Endodermal cell (in vitro differentiated cells): ENCODE measurements at regions not wholly inside any gene's neighbourhood (a gene's known extent, or its start where the extent isn't known, plus 50 kb on each side); places are given as distances from the start of the nearest gene placed in this dataset.
"Not testable (repeated sequence)": the region's sequence is repeated elsewhere in the genome, so short reads cannot be mapped to it uniquely, and the experiment has no call there.

Experiments used
- DNase-seq: peaks from one replicate; pipeline ENCODE4 v3.0.0-alpha.2; 2017
- H3K27ac ChIP-seq: 2 replicates; pipeline ENCODE4 v1.5.1; 2013; ENCODE audit warnings: mild to moderate bottlenecking, low read depth, low read length, moderate library complexity
- H3K27me3 ChIP-seq: 2 replicates; pipeline ENCODE4 v1.6.1; 2013; ENCODE audit warnings: mild to moderate bottlenecking, low read length, moderate library complexity; ENCODE audit not compliant: insufficient read depth, control insufficient read depth, poor library complexity, severe bottlenecking
- H3K36me3 ChIP-seq: 2 replicates; pipeline ENCODE4 v1.7.0; 2013; ENCODE audit warnings: mild to moderate bottlenecking, low read length, moderate library complexity; ENCODE audit not compliant: control insufficient read depth, insufficient read depth
- H3K4me1 ChIP-seq: one replicate; pipeline ENCODE4 v1.7.0; 2013; ENCODE audit warnings: low read length; ENCODE audit not compliant: control insufficient read depth, insufficient read depth
- H3K4me3 ChIP-seq: 2 replicates; pipeline ENCODE4 v1.5.1; 2013; ENCODE audit warnings: mild to moderate bottlenecking, low read length, moderate library complexity
- H3K9ac ChIP-seq: 2 replicates; pipeline ENCODE4 v1.6.1; 2013; ENCODE audit warnings: mild to moderate bottlenecking, low read length, moderate library complexity; ENCODE audit not compliant: poor library complexity, severe bottlenecking; ENCODE audit errors: extremely low read depth
- H3K9me3 ChIP-seq: 2 replicates; pipeline ENCODE4 v1.6.1; 2013; ENCODE audit warnings: mild to moderate bottlenecking, low read length, moderate library complexity; ENCODE audit not compliant: control insufficient read depth
- H3K27ac Mint-ChIP-seq: 2 replicates; pipeline ENCODE4 v1.8.0; 2020; ENCODE audit warnings: mixed read lengths
- H3K27me3 Mint-ChIP-seq: 2 replicates; pipeline ENCODE4 v1.8.0; 2021; ENCODE audit warnings: mild to moderate bottlenecking, mixed read lengths; ENCODE audit not compliant: insufficient read depth
- H3K36me3 Mint-ChIP-seq: 2 replicates; pipeline ENCODE4 v1.8.0; 2020; ENCODE audit warnings: low read depth, mixed read lengths
- H3K4me1 Mint-ChIP-seq: 2 replicates; pipeline ENCODE4 v1.8.0; 2020; ENCODE audit warnings: mixed read lengths
- H3K4me3 Mint-ChIP-seq: 2 replicates; pipeline ENCODE4 v1.8.0; 2020; ENCODE audit warnings: mild to moderate bottlenecking, moderate library complexity, mixed read lengths
- H3K9me3 Mint-ChIP-seq: 2 replicates; pipeline ENCODE4 v1.8.0; 2020; ENCODE audit warnings: mild to moderate bottlenecking, mixed read lengths
- WGBS, 2 experiments: methylation state at CpG; one replicate each; pipeline versions ENCODE4 v1.1.5 to v1.1.7; 2013; ENCODE audit warnings: missing lambda C conversion rate in 2 of 2, mixed read lengths in 1 of 2; ENCODE audit not compliant: insufficient coverage in 1 of 2, insufficient read length in 1 of 2; 5-methylcytosine and 5-hydroxymethylcytosine counted together
- TF ChIP-seq, protein P1 (sequence below): fragments of 200-600 bp; sonication (generic); conservative IDR thresholded peaks from 2 replicates; pipeline ENCODE4 v1.5.0; 2021; ENCODE audit warnings: antibody characterized with exemption, mild to moderate bottlenecking

DNA sequence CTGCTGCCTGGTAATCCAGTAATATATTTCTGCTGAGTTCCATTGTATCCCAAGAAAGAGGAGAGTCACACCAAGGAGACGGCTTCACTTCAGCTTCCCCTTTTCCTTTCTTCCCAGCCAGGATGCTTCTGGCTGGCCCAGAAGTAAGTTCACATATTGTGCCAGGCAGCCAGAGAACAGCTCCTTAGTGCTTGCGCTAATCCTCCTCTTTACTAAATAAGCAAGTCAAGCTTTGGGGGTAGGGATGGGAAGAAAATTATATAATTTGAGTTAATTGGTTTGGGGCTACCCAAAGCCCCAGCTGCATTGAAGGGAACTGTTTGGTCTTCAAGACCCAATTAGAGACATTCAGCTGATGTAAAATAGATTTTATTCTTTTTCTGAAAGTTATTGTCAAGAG is 218.8 kb upstream of the HES1 start:
- Histone ChIP-seq H3K36me3 (no peaks in the 10 kb centered on the region), H3K27me3 (no peaks in the 10 kb centered on the region), H3K9me3 (no peaks in the 10 kb centered on the region), H3K27ac (no peak overlapping the region), H3K4me1 (no peaks in the 10 kb centered on the region), H3K9ac (no peak overlapping the region), H3K4me3 (no peak overlapping the region)
- Mint-ChIP-seq H3K27me3 (peaks cover 5% of the 10 kb centered on the region), H3K9me3 (no peaks in the 10 kb centered on the region), H3K27ac (no peak overlapping the region), H3K4me3 (no peak overlapping the region), H3K4me1 (no peaks in the 10 kb centered on the region), H3K36me3 (no peaks in the 10 kb centered on the region)
- WGBS, 2 experiments, result 96 to 100% methylated on average over 1 to 2 of the region's 2 CpGs
- TF ChIP-seq, protein P1, sequence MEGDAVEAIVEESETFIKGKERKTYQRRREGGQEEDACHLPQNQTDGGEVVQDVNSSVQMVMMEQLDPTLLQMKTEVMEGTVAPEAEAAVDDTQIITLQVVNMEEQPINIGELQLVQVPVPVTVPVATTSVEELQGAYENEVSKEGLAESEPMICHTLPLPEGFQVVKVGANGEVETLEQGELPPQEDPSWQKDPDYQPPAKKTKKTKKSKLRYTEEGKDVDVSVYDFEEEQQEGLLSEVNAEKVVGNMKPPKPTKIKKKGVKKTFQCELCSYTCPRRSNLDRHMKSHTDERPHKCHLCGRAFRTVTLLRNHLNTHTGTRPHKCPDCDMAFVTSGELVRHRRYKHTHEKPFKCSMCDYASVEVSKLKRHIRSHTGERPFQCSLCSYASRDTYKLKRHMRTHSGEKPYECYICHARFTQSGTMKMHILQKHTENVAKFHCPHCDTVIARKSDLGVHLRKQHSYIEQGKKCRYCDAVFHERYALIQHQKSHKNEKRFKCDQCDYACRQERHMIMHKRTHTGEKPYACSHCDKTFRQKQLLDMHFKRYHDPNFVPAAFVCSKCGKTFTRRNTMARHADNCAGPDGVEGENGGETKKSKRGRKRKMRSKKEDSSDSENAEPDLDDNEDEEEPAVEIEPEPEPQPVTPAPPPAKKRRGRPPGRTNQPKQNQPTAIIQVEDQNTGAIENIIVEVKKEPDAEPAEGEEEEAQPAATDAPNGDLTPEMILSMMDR, result no peak
- DNase-seq, result no peak

DNA sequence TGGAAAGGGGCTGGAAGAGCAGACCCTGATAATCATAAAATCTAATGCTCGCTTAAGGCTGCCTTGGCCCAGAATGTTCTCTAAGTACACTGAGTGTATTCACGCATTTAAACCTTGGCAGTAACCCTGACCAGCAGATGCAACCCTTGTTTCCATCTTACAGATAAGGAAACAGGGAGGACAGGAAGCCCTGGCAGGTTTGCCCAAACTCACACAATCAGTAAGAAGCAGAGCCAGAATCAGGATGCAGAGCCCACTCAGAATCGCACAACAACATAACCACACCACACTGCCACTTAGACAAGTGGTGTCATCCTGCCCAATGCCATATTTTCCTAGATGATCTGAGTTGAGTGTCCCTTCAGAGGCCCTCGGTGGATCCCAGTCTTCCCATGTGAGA is 214.5 kb upstream of the HES1 start:
- H3K27ac ChIP-seq, result no peak overlapping the region
- no peak overlapping the region for H3K4me3 Mint-ChIP-seq
- H3K4me1 ChIP-seq, result no peaks in the 10 kb centered on the region
- peaks cover 24% of the 10 kb centered on the region for H3K9me3 Mint-ChIP-seq
- H3K27me3 Mint-ChIP-seq, result peaks cover 5% of the 10 kb centered on the region
- no peak for DNase-seq
- H3K27me3 ChIP-seq, result no peaks in the 10 kb centered on the region
- H3K9ac ChIP-seq, result no peak overlapping the region
- H3K36me3 ChIP-seq, result no peaks in the 10 kb centered on the region
- H3K4me3 ChIP-seq, result no peak overlapping the region
- no peak overlapping the region for H3K27ac Mint-ChIP-seq
- peaks cover 4% of the 10 kb centered on the region for H3K9me3 ChIP-seq
- no peaks in the 10 kb centered on the region for H3K4me1 Mint-ChIP-seq
- no peaks in the 10 kb centered on the region for H3K36me3 Mint-ChIP-seq
- TF ChIP-seq, protein P1, result no peak
- 94 to 96% methylated on average over 3 to 4 of the region's 4 CpGs for WGBS, 2 experiments

DNA sequence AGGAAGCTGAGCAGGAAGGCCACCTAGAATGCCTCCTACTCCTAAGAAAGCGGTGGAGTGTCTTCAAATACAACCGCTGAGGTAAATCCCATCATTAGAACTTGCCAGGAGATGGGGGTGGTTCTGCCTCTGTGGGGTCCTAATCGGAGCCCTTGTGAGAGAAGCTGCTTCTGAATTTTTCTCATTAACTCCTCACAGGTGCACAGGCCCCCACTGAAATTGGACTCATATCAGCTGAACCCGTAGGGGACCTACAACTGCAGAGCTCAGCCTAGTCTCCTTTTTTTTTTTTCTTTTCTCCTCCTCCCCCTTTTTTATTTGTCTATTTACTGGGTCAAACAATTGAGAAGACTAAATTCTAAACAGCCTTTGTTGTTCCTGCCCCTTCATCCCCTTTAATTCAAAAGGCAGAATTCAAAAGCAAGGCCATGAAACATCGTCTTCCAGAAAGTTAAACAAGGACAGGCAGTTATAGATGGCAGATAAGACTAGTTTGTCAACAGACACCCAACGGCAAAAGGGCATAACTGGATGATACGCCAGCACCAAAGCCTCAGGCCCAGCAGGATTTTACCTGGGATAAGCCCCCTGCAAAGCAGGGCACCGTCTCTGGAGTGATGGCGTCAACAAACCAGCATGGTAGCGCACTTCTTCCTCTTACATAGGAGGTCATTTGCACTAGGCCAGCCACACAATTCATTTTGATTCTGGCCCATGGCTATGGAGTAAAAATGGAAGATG is 213.7 kb upstream of the HES1 start:
- no peak for DNase-seq
- no peak overlapping the region for H3K27ac Mint-ChIP-seq
- H3K4me1 ChIP-seq, result no peaks in the 10 kb centered on the region
- H3K27ac ChIP-seq, result no peak overlapping the region
- H3K9me3 ChIP-seq, result peaks cover 4% of the 10 kb centered on the region
- H3K36me3 ChIP-seq, result no peaks in the 10 kb centered on the region
- H3K4me3 ChIP-seq, result no peak overlapping the region
- H3K9me3 Mint-ChIP-seq, result peaks cover 24% of the 10 kb centered on the region
- no peak overlapping the region for H3K4me3 Mint-ChIP-seq
- WGBS, 2 experiments, result 87 to 92% methylated on average over 9 to 10 of the region's 10 CpGs
- H3K27me3 Mint-ChIP-seq, result peaks cover 5% of the 10 kb centered on the region
- H3K36me3 Mint-ChIP-seq, result no peaks in the 10 kb centered on the region
- TF ChIP-seq, protein P1, result no peak
- no peaks in the 10 kb centered on the region for H3K4me1 Mint-ChIP-seq
- no peaks in the 10 kb centered on the region for H3K27me3 ChIP-seq
- no peak overlapping the region for H3K9ac ChIP-seq

DNA sequence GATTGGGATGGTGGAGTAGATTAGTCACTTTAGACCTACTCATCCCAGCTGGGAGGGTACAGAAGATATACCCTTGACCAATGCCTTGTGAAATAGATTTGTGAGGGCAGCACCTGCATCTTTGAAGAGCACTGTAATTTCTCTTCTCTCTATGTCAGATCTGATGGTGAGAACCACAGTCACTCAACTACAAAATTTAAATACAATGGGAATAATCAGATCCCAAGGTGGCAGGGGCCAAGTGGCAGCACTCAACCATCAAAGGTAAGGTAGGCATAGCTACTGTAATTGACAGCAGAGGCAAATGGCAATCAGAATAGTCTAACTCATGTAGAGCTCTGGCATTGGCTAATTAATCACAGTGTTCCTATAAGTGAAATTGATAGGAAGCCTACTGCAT is 212.0 kb upstream of the HES1 start:
- H3K27me3 ChIP-seq, H3K27me3 Mint-ChIP-seq, H3K9ac ChIP-seq, DNase-seq, H3K9me3 ChIP-seq, H3K27ac Mint-ChIP-seq, H3K36me3 ChIP-seq, H3K4me3 ChIP-seq, H3K4me1 ChIP-seq, H3K4me1 Mint-ChIP-seq, H3K27ac ChIP-seq, H3K4me3 Mint-ChIP-seq, H3K36me3 Mint-ChIP-seq: not testable (repeated sequence)
- H3K9me3 Mint-ChIP-seq, result peaks cover 24% of the 10 kb centered on the region

GRCh38 chr3:193926071-193926470 is 209.9 kb upstream of the HES1 start:
- WGBS, 2 experiments, result 95 to 100% methylated on average over 1 to 3 of the region's 3 CpGs
- not testable (repeated sequence) for H3K27ac ChIP-seq, H3K9ac ChIP-seq, H3K4me1 Mint-ChIP-seq, H3K36me3 Mint-ChIP-seq, H3K27ac Mint-ChIP-seq, H3K27me3 ChIP-seq, H3K9me3 ChIP-seq, H3K4me3 ChIP-seq, DNase-seq, H3K27me3 Mint-ChIP-seq, H3K4me1 ChIP-seq, H3K4me3 Mint-ChIP-seq, H3K36me3 ChIP-seq
- peaks cover 24% of the 10 kb centered on the region for H3K9me3 Mint-ChIP-seq
